ENCODE measurements at regions not wholly inside any gene's neighbourhood (a gene's known extent, or its start where the extent isn't known, plus 50 kb on each side); places are given as distances from the start of the nearest gene placed in this dataset.

DNA sequence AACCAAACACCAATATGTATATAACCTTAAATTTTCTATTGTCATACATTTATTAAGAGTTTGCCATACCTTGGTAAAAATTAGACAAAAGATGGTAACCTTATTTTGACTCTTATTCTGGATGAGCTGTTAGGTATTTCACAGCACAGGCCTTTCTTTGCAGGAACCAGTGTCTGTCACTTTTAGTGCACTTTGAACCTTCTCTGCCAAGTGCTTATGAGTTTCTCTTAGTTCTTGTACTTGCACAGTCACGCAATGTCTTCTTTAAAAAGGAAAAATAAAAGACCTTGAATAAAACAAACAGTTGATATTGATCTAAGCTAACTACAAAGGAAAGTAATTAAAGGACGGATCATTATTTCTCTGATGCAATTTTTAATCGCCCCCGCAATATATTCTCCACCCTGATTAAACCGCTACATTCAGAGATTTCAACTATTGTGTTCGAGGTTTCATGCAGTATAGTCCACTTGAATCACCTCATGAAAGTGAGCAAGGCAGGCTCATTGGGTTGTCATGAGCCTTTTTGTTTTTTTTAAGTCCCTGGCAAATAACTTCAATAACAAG, 534.5 kb downstream of the KLF5 start:
- Histone ChIP-seq H3K9me2 (ENCODE audit: low read depth, low read length) (peaks cover 4% of the 10 kb centered on the region; the same call in 1 of the 2 replicates), H3K4me2 (ENCODE audit: low read length) (no peak overlapping the region), H3K27me3 (ENCODE audit: insufficient read depth, low read length) (no peaks in the 10 kb centered on the region), H3K9ac (ENCODE audit: low read length) (no peak overlapping the region), H2AFZ (ENCODE audit: low read length) (no peak overlapping the region), H3K36me3 (ENCODE audit: insufficient read depth, low read length) (no peaks in the 10 kb centered on the region), H3K9me3 (ENCODE audit: low read length) (no peaks in the 10 kb centered on the region), H3K4me1 (ENCODE audit: insufficient read depth, low read length, severe bottlenecking) (no peaks in the 10 kb centered on the region), H3K27ac (ENCODE audit: low read depth, low read length, poor library complexity, severe bottlenecking) (no peak overlapping the region), H3K79me2 (ENCODE audit: insufficient read depth, low read length) (no peaks in the 10 kb centered on the region), H3F3A (ENCODE audit: insufficient read depth, low read length) (no peaks in the 10 kb centered on the region), H3K4me3 (ENCODE audit: low read depth, low read length, poor library complexity, severe bottlenecking) (no peak overlapping the region), H4K20me1 (ENCODE audit: insufficient read depth, low read length) (no peaks in the 10 kb centered on the region)
- TF ChIP-seq EZH2 (IDR thresholded peaks at IDR 0.05; ENCODE audit: borderline replicate concordance, low read length) (no peak), CTCF (IDR thresholded peaks at IDR 0.05; ENCODE audit: low read length) (no peak)

- H3K9me2 ChIP-seq (ENCODE audit: low read depth, low read length): peaks cover 4% of the 10 kb centered on the region; the same call in 1 of the 2 replicates
- H3K4me3 ChIP-seq (ENCODE audit: low read depth, low read length, poor library complexity, severe bottlenecking): no peak overlapping the region
- H3F3A ChIP-seq (ENCODE audit: insufficient read depth, low read length): no peaks in the 10 kb centered on the region
- no peak overlapping the region for H2AFZ ChIP-seq (ENCODE audit: low read length)
- no peaks in the 10 kb centered on the region for H3K9me3 ChIP-seq (ENCODE audit: low read length)
- H3K4me1 ChIP-seq (ENCODE audit: insufficient read depth, low read length, severe bottlenecking): no peaks in the 10 kb centered on the region
- TF ChIP-seq EZH2 (IDR thresholded peaks at IDR 0.05; ENCODE audit: borderline replicate concordance, low read length) (no peak), CTCF (IDR thresholded peaks at IDR 0.05; ENCODE audit: low read length) (no peak)
- H3K4me2 ChIP-seq (ENCODE audit: low read length): no peak overlapping the region
- no peak overlapping the region for H3K9ac ChIP-seq (ENCODE audit: low read length)
- H4K20me1 ChIP-seq (ENCODE audit: insufficient read depth, low read length): no peaks in the 10 kb centered on the region
- no peaks in the 10 kb centered on the region for H3K79me2 ChIP-seq (ENCODE audit: insufficient read depth, low read length)
- H3K36me3 ChIP-seq (ENCODE audit: insufficient read depth, low read length): no peaks in the 10 kb centered on the region
- H3K27ac ChIP-seq (ENCODE audit: low read depth, low read length, poor library complexity, severe bottlenecking): no peak overlapping the region
- H3K27me3 ChIP-seq (ENCODE audit: insufficient read depth, low read length): no peaks in the 10 kb centered on the region
Measured at GRCh38 chr13:73591861-73592260, 533.1 kb downstream of the KLF5 start.

DNA sequence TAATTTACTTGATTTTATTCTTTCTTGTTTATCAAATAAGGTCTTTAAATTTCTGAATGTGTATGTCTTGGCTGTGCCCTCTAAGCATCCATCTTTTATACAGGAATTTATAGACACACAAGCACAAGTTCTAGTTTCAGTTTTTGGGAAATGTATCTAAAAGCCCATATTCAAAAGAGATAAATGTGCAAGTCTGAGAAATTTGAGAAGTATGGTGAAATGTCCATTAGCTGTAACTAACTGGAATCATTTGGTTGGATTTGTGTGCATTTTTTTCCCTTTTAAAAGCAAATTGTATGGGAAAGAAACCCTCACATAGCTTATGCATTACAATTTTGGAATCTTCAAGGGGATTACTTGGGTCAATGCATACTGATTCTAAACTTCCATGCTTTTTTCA, 532.0 kb downstream of the KLF5 start:
- Histone ChIP-seq H3K9ac (ENCODE audit: low read length) (no peak overlapping the region), H3K4me1 (ENCODE audit: insufficient read depth, low read length, severe bottlenecking) (no peaks in the 10 kb centered on the region), H2AFZ (ENCODE audit: low read length) (no peak overlapping the region), H3K9me2 (ENCODE audit: low read depth, low read length) (peaks cover 4% of the 10 kb centered on the region; the same call in 1 of the 2 replicates), H3K27me3 (ENCODE audit: insufficient read depth, low read length) (no peaks in the 10 kb centered on the region), H3K4me3 (ENCODE audit: low read depth, low read length, poor library complexity, severe bottlenecking) (no peak overlapping the region), H3K27ac (ENCODE audit: low read depth, low read length, poor library complexity, severe bottlenecking) (no peak overlapping the region), H3F3A (ENCODE audit: insufficient read depth, low read length) (no peaks in the 10 kb centered on the region), H3K9me3 (ENCODE audit: low read length) (no peaks in the 10 kb centered on the region), H3K36me3 (ENCODE audit: insufficient read depth, low read length) (no peaks in the 10 kb centered on the region), H4K20me1 (ENCODE audit: insufficient read depth, low read length) (no peaks in the 10 kb centered on the region), H3K4me2 (ENCODE audit: low read length) (no peak overlapping the region), H3K79me2 (ENCODE audit: insufficient read depth, low read length) (no peaks in the 10 kb centered on the region)
- no peak for TF ChIP-seq EZH2 (IDR thresholded peaks at IDR 0.05; ENCODE audit: borderline replicate concordance, low read length)
- no peak for TF ChIP-seq CTCF (IDR thresholded peaks at IDR 0.05; ENCODE audit: low read length)
